ENCODE measurements at regions not wholly inside any gene's neighbourhood (a gene's known extent, or its start where the extent isn't known, plus 50 kb on each side); places are given as distances from the start of the nearest gene placed in this dataset.

GRCh38 chrX:7307720-7308119, 159.8 kb upstream of the PUDP start:
- H3K9me3 ChIP-seq (ENCODE audit: control insufficient read depth, low read depth, low read length): no peaks in the 10 kb centered on the region
- H3K79me1 ChIP-seq (ENCODE audit: insufficient read depth, low read depth, low read length, poor library complexity, severe bottlenecking): no peaks in the 10 kb centered on the region
- no peak overlapping the region for H4K91ac ChIP-seq (ENCODE audit: insufficient read length, low read depth, low read length)
- Mint-ChIP-seq H3K4me1 (no peaks in the 10 kb centered on the region), H3K36me3 (ENCODE audit: insufficient read depth in 1 of 3, low read depth in 3 of 3) (peaks cover 0 to 5% (median 4%) of the 10 kb centered on the region in 3 experiments; a peak in 3 of 7 replicates), H3K4me3 (no peak overlapping the region), H3K27ac (no peak overlapping the region), H3K27me3 (ENCODE audit: low read depth) (no peaks in the 10 kb centered on the region), H3K9me3 (no peaks in the 10 kb centered on the region; a peak in 1 of 5 replicates)
- no peak for TF ChIP-seq CTCF (conservative IDR thresholded peaks at IDR 0.05)
- no peak overlapping the region for H2BK5ac ChIP-seq (ENCODE audit: insufficient read length, low read length)
- no peak overlapping the region for H2BK20ac ChIP-seq (ENCODE audit: low read depth, low read length, poor library complexity, severe bottlenecking)
- no peak overlapping the region for H3K27ac ChIP-seq (ENCODE audit: insufficient read length, low read depth, low read length)
- no peak overlapping the region for H3K14ac ChIP-seq (ENCODE audit: insufficient read depth, low read length)
- WGBS (ENCODE audit: extremely low coverage, insufficient read length, low lambda C conversion rate): no CpG with 5 or more reads among the region's 1 CpG
- no peak overlapping the region for H2BK15ac ChIP-seq (ENCODE audit: low read depth, low read length)
- H3T11ph ChIP-seq (ENCODE audit: low read length): no peak overlapping the region
- H3K27me3 ChIP-seq (ENCODE audit: insufficient read depth, low read length): no peaks in the 10 kb centered on the region
- no peaks in the 10 kb centered on the region for H3K4me1 ChIP-seq (ENCODE audit: insufficient read depth, low read length)
- no peak overlapping the region for H3K23ac ChIP-seq (ENCODE audit: insufficient read length, low read depth, low read length)
- H2AK5ac ChIP-seq (ENCODE audit: insufficient read length, low read length): no peak overlapping the region
- no peak for DNase-seq
- H4K20me1 ChIP-seq (ENCODE audit: control insufficient read depth, insufficient read depth, insufficient read length): no peaks in the 10 kb centered on the region
- no peaks in the 10 kb centered on the region for H3K79me2 ChIP-seq (ENCODE audit: insufficient read depth, low read length)
- H3K9ac ChIP-seq (ENCODE audit: extremely low read depth, insufficient read length, low read length): no peak overlapping the region
- no peak overlapping the region for H2BK12ac ChIP-seq (ENCODE audit: insufficient read length, low read depth, low read length)
- H4K5ac ChIP-seq (ENCODE audit: insufficient read length, low read depth, low read length): no peak overlapping the region
- H3K4me2 ChIP-seq (ENCODE audit: insufficient read depth, insufficient read length, low read length): no peak overlapping the region
- H3K18ac ChIP-seq (ENCODE audit: insufficient read length, low read depth, low read length): no peak overlapping the region
- H2BK120ac ChIP-seq (ENCODE audit: low read depth, low read length, poor library complexity, severe bottlenecking): no peak overlapping the region
- no peak overlapping the region for H4K8ac ChIP-seq (replicated peaks; ENCODE audit: insufficient read length, low read depth, low read length)
- H3K23me2 ChIP-seq (ENCODE audit: insufficient read length, low read depth, low read length, poor library complexity, severe bottlenecking): no peaks in the 10 kb centered on the region
- H3K56ac ChIP-seq (ENCODE audit: insufficient read length, low read depth, low read length): no peak overlapping the region
- no peak overlapping the region for H3K4ac ChIP-seq (ENCODE audit: low read depth, low read length)
- H2AFZ ChIP-seq (ENCODE audit: low read length): no peak overlapping the region

Data from H9 (cell line).